SK-N-SH treated with all-trans-retinoic acid at 6 μM for 48 hours (cell line): ENCODE measurements at regions not wholly inside any gene's neighbourhood (a gene's known extent, or its start where the extent isn't known, plus 50 kb on each side); places are given as distances from the start of the nearest gene placed in this dataset.

Experiments used
- GLIS3 ChIP-seq: fragments of 250-450 bp; sonication (Bioruptor Pico); IDR thresholded peaks from 2 replicates; pipeline ENCODE4 v1.5.0; 2020; ENCODE audit warnings: mild to moderate bottlenecking, moderate library complexity
- OSR1 ChIP-seq: fragments of 250-450 bp; sonication (Bioruptor Pico); IDR thresholded peaks from 2 replicates; pipeline ENCODE4 v1.8.0; 2022; ENCODE audit warnings: moderate library complexity, mild to moderate bottlenecking, inconsistent platforms
- ZFP3 ChIP-seq: fragments of 250-450 bp; sonication (Bioruptor Pico); IDR thresholded peaks from 2 replicates; pipeline ENCODE4 v1.5.0; 2020; ENCODE audit warnings: mild to moderate bottlenecking, moderate library complexity
- ZFP30 ChIP-seq: fragments of 450-650 bp; formaldehyde crosslinking; IDR thresholded peaks from 2 replicates; pipeline ENCODE4 v1.5.0; 2022; ENCODE audit warnings: mild to moderate bottlenecking, moderate library complexity
- ZNF70 ChIP-seq: fragments of 450-650 bp; formaldehyde crosslinking; IDR thresholded peaks from 2 replicates; pipeline ENCODE4 v1.5.0; 2020; ENCODE audit warnings: mild to moderate bottlenecking, moderate library complexity
- TF ChIP-seq, protein P1 (sequence below): fragments of 250-450 bp; sonication (Bioruptor Pico); IDR thresholded peaks from 2 replicates; pipeline ENCODE4 v1.8.0; 2020; ENCODE audit warnings: mild to moderate bottlenecking, moderate library complexity, borderline replicate concordance

DNA sequence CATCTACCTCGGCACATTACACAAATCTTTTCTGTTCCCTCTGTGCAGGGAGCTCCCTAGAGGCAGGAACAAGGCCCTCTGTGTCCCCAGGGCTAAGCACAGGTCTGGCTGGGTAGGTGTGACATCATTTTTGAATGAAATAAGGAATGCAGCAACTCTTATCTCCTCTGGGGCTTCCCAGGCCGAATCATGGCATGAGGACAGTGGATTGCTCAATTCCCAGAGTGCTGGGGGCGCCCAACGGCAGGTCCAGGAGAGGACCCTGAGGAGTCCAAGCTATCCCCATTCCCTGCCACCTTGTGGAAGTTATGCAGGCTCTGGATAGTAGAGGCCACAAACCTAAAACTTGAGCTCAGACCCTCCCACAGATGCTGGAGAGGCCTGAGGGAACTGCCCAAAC is 158.0 kb upstream of the RAB6C start:
- TF ChIP-seq ZFP30 (CRISPR knock-in tag) (no peak), ZFP3 (CRISPR knock-in tag) (no peak), ZNF70 (CRISPR knock-in tag) (no peak), GLIS3 (CRISPR knock-in tag) (no peak), OSR1 (no peak)
- TF ChIP-seq, protein P1, sequence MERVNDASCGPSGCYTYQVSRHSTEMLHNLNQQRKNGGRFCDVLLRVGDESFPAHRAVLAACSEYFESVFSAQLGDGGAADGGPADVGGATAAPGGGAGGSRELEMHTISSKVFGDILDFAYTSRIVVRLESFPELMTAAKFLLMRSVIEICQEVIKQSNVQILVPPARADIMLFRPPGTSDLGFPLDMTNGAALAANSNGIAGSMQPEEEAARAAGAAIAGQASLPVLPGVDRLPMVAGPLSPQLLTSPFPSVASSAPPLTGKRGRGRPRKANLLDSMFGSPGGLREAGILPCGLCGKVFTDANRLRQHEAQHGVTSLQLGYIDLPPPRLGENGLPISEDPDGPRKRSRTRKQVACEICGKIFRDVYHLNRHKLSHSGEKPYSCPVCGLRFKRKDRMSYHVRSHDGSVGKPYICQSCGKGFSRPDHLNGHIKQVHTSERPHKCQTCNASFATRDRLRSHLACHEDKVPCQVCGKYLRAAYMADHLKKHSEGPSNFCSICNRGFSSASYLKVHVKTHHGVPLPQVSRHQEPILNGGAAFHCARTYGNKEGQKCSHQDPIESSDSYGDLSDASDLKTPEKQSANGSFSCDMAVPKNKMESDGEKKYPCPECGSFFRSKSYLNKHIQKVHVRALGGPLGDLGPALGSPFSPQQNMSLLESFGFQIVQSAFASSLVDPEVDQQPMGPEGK (CRISPR knock-in tag) = no peak
